ENCODE measurements at regions not wholly inside any gene's neighbourhood (a gene's known extent, or its start where the extent isn't known, plus 50 kb on each side); places are given as distances from the start of the nearest gene placed in this dataset. TPM values are rescaled to one million over a fixed set of nuclear protein-coding genes. Genes with fewer than 3 reads are reported as not detected.

Small RNA genes in the stretch of these regions (small RNA-seq; reads per million reads assigned to genes)
- not detected for gene RF00426 (ENCODE audit: insufficient read length, low read depth, low replicate concordance)

Measured in B cell (primary cell).